ENCODE measurements at regions not wholly inside any gene's neighbourhood (a gene's known extent, or its start where the extent isn't known, plus 50 kb on each side); places are given as distances from the start of the nearest gene placed in this dataset.

DNA sequence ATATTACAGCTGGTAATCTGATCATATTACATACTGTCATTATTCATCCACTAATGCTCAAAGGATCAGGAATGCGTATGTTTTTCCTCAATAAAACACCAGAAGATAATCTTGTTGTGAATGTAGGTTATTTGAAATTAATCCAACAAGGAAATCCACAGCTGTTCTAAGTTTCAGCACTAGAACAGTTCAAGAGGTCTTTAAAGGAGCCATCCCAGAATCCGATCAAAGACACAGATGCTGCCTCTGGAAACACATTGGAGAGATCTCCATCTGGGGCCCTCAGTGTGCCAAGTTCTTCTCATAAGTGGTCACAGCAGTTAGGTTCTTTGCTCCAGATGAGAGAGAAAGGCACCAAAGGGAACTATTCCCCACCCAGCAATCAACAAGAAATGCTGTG, 1955.1 kb upstream of the RAG2 start:
- intact Hi-C loops (cut with micrococcal nuclease; ENCODE audit: unreplicated experiment) = no loop called here
- in situ Hi-C loops (cut with MboI) = no loop called here

DNA sequence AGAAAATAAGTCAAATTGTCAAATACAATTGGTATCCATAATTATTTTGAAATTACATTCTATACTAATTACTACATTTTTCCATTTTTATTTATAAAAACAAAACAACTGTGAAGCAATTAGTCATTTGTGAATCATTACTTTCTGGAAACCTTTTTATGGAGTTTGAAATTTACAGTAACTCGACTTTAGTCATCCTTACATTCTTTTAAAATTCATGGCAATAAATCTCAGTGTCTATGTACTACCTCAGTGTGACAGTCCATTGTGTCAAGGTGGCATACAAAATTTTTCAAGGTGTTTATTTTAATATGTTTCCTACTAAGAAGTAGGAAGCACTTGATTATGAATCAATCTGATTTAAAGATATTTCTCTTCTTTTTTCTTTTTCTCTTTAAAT, 1949.4 kb upstream of the RAG2 start:
- DNase-seq (ENCODE audit: low read depth, low spot score) = no peak
- H3K9ac ChIP-seq (ENCODE audit: control insufficient read depth, insufficient read depth, low read length) = no peak overlapping the region
- H3K9me3 ChIP-seq (replicated peaks; ENCODE audit: control insufficient read depth, insufficient read depth, low read length) = no peaks in the 10 kb centered on the region
- CTCF ChIA-PET = no interaction called here
- H3K27ac ChIP-seq (ENCODE audit: control insufficient read depth, insufficient read depth) = no peak overlapping the region
- in situ Hi-C loops (cut with MboI) (no loop called here), intact Hi-C loops (cut with micrococcal nuclease; ENCODE audit: unreplicated experiment) (no loop called here)
- ATAC-seq = no peak
- no peaks in the 10 kb centered on the region for H3K27me3 ChIP-seq (replicated peaks in 1 of 2; ENCODE audit: control insufficient read depth in 2 of 2, insufficient read depth in 2 of 2, low read length in 1 of 2)
- 0% methylated on average over 1 of the region's 1 CpG for WGBS (ENCODE audit: insufficient coverage, insufficient replicate concordance, low lambda C conversion rate, missing lambda C conversion rate)
- no peak for TF ChIP-seq RAD51 (IDR thresholded peaks at IDR 0.05)
- no peak for TF ChIP-seq POU2F2 (IDR thresholded peaks at IDR 0.05; ENCODE audit: borderline replicate concordance, low read depth, low read length)
- TF ChIP-seq MEF2B (IDR thresholded peaks at IDR 0.05; ENCODE audit: partially characterized antibody, poor library complexity, severe bottlenecking) = no peak
- TF ChIP-seq, protein P1, sequence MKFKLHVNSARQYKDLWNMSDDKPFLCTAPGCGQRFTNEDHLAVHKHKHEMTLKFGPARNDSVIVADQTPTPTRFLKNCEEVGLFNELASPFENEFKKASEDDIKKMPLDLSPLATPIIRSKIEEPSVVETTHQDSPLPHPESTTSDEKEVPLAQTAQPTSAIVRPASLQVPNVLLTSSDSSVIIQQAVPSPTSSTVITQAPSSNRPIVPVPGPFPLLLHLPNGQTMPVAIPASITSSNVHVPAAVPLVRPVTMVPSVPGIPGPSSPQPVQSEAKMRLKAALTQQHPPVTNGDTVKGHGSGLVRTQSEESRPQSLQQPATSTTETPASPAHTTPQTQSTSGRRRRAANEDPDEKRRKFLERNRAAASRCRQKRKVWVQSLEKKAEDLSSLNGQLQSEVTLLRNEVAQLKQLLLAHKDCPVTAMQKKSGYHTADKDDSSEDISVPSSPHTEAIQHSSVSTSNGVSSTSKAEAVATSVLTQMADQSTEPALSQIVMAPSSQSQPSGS (IDR thresholded peaks at IDR 0.05; ENCODE audit: low read length) = no peak
- TF ChIP-seq, protein P2, sequence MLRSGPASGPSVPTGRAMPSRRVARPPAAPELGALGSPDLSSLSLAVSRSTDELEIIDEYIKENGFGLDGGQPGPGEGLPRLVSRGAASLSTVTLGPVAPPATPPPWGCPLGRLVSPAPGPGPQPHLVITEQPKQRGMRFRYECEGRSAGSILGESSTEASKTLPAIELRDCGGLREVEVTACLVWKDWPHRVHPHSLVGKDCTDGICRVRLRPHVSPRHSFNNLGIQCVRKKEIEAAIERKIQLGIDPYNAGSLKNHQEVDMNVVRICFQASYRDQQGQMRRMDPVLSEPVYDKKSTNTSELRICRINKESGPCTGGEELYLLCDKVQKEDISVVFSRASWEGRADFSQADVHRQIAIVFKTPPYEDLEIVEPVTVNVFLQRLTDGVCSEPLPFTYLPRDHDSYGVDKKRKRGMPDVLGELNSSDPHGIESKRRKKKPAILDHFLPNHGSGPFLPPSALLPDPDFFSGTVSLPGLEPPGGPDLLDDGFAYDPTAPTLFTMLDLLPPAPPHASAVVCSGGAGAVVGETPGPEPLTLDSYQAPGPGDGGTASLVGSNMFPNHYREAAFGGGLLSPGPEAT (IDR thresholded peaks at IDR 0.05; ENCODE audit: low read depth) = no peak
- no peak for TF ChIP-seq STAT3 (IDR thresholded peaks at IDR 0.05; ENCODE audit: low read depth, low read length)
- no peak for TF ChIP-seq HCFC1 (IDR thresholded peaks at IDR 0.05; ENCODE audit: low read length)
- no peaks in the 10 kb centered on the region for H3K4me1 ChIP-seq (ENCODE audit: control insufficient read depth, insufficient read depth, low read length)
- RAD21 ChIA-PET (ENCODE audit: unreplicated experiment) = no interaction called here
- POLR2A ChIA-PET = no interaction called here
- no peak overlapping the region for H3K4me3 ChIP-seq
- no peaks in the 10 kb centered on the region for H3K79me2 ChIP-seq (ENCODE audit: control insufficient read depth, insufficient read depth, low read length)
- H4K20me1 ChIP-seq (ENCODE audit: control insufficient read depth, insufficient read depth) = no peaks in the 10 kb centered on the region
- H3K4me2 ChIP-seq (ENCODE audit: control insufficient read depth, insufficient read depth) = no peak overlapping the region
- no peak overlapping the region for H2AFZ ChIP-seq (ENCODE audit: control insufficient read depth, low read depth, low read length)
- no peak for FAIRE-seq
- no TSS peak for BruUV-seq (replicated peaks)
- SMC1A ChIA-PET (ENCODE audit: uncharacterized antibody, unreplicated experiment) = no interaction called here
- H3K36me3 ChIP-seq (ENCODE audit: control insufficient read depth in 2 of 2, insufficient read depth in 2 of 2, low read length in 1 of 2) = no peaks in the 10 kb centered on the region

More for the DNA sequence above, 1955.1 kb upstream of the RAG2 start:
- no peak for ATAC-seq
- CTCF ChIA-PET = no interaction called here
- Histone ChIP-seq H3K4me3 (no peak overlapping the region), H3K9ac (ENCODE audit: control insufficient read depth, insufficient read depth, low read length) (no peak overlapping the region), H3K27ac (ENCODE audit: control insufficient read depth, insufficient read depth) (no peak overlapping the region), H4K20me1 (ENCODE audit: control insufficient read depth, insufficient read depth) (no peaks in the 10 kb centered on the region), H3K4me1 (ENCODE audit: control insufficient read depth, insufficient read depth, low read length) (no peaks in the 10 kb centered on the region), H2AFZ (ENCODE audit: control insufficient read depth, low read depth, low read length) (no peak overlapping the region), H3K79me2 (ENCODE audit: control insufficient read depth, insufficient read depth, low read length) (no peaks in the 10 kb centered on the region), H3K27me3 (replicated peaks in 1 of 2; ENCODE audit: control insufficient read depth in 2 of 2, insufficient read depth in 2 of 2, low read length in 1 of 2) (no peaks in the 10 kb centered on the region), H3K9me3 (replicated peaks; ENCODE audit: control insufficient read depth, insufficient read depth, low read length) (no peaks in the 10 kb centered on the region), H3K4me2 (ENCODE audit: control insufficient read depth, insufficient read depth) (no peak overlapping the region), H3K36me3 (ENCODE audit: control insufficient read depth in 2 of 2, insufficient read depth in 2 of 2, low read length in 1 of 2) (no peaks in the 10 kb centered on the region)
- RAD21 ChIA-PET (ENCODE audit: unreplicated experiment) = no interaction called here
- BruUV-seq (replicated peaks) = no TSS peak
- DNase-seq (ENCODE audit: low read depth, low spot score) = no peak
- SMC1A ChIA-PET (ENCODE audit: uncharacterized antibody, unreplicated experiment) = no interaction called here
- FAIRE-seq = no peak
- 49% methylated on average over 2 of the region's 2 CpGs for WGBS (ENCODE audit: insufficient coverage, insufficient replicate concordance, low lambda C conversion rate, missing lambda C conversion rate)
- TF ChIP-seq GATAD2B (conservative IDR thresholded peaks at IDR 0.05; ENCODE audit: low read depth) = no peak
- no peak for TF ChIP-seq JUND (IDR thresholded peaks at IDR 0.05; ENCODE audit: low read depth, low read length)
- POLR2A ChIA-PET = no interaction called here

All from GM12878 (cell line).